ENCODE measurements at regions not wholly inside any gene's neighbourhood (a gene's known extent, or its start where the extent isn't known, plus 50 kb on each side); places are given as distances from the start of the nearest gene placed in this dataset.

- TF ChIP-seq, protein P1, sequence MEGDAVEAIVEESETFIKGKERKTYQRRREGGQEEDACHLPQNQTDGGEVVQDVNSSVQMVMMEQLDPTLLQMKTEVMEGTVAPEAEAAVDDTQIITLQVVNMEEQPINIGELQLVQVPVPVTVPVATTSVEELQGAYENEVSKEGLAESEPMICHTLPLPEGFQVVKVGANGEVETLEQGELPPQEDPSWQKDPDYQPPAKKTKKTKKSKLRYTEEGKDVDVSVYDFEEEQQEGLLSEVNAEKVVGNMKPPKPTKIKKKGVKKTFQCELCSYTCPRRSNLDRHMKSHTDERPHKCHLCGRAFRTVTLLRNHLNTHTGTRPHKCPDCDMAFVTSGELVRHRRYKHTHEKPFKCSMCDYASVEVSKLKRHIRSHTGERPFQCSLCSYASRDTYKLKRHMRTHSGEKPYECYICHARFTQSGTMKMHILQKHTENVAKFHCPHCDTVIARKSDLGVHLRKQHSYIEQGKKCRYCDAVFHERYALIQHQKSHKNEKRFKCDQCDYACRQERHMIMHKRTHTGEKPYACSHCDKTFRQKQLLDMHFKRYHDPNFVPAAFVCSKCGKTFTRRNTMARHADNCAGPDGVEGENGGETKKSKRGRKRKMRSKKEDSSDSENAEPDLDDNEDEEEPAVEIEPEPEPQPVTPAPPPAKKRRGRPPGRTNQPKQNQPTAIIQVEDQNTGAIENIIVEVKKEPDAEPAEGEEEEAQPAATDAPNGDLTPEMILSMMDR (IDR thresholded peaks at IDR 0.05; ENCODE audit: insufficient read depth, low read depth, low read length), result no peak
- Histone ChIP-seq H3K27me3 (ENCODE audit: control insufficient read depth, insufficient read depth, low read length) (no peaks in the 10 kb centered on the region), H3K36me3 (ENCODE audit: control insufficient read depth, insufficient read depth, low read length) (no peaks in the 10 kb centered on the region), H3K4me3 (ENCODE audit: low read depth, low read length) (no peak overlapping the region)
- DNase-seq (ENCODE audit: low read depth), result no peak
- ChIA-PET CTCF (interaction anchor here (0.7 kb wide), 1 partner anchor 224 kb away, joined by 3 read pairs; the partner anchor contains the start of gene ARL4A), POLR2A (no interaction called here)
Measured at GRCh38 chr7:12911053-12911452, 223.6 kb downstream of the ARL4A start.

DNA sequence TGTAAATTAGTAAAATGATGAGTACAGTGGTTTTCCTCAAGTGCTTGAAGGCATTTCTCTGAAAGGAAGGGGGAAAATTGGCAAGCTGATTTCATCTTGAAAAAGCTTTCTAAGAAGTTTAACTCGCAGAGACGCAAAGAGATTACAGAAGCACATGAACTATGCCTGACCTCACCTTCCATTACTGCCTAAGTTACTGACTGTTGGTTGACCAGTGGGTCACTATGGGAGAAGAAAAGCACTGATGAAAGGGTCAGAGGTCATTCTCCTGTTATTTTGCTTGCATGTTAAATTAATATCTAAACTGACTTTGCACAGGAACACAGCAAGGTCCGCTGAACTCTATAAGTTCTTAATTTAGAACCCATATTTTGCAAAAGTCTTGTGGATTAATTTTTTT, 225.6 kb downstream of the ARL4A start:
- ChIA-PET CTCF (no interaction called here), POLR2A (no interaction called here)
- Histone ChIP-seq H3K4me3 (ENCODE audit: low read depth, low read length) (no peak overlapping the region), H3K27me3 (ENCODE audit: control insufficient read depth, insufficient read depth, low read length) (no peaks in the 10 kb centered on the region), H3K36me3 (ENCODE audit: control insufficient read depth, insufficient read depth, low read length) (no peaks in the 10 kb centered on the region)
- TF ChIP-seq, protein P1 (IDR thresholded peaks at IDR 0.05; ENCODE audit: insufficient read depth, low read depth, low read length), result no peak
- no peak for DNase-seq (ENCODE audit: low read depth)

DNA sequence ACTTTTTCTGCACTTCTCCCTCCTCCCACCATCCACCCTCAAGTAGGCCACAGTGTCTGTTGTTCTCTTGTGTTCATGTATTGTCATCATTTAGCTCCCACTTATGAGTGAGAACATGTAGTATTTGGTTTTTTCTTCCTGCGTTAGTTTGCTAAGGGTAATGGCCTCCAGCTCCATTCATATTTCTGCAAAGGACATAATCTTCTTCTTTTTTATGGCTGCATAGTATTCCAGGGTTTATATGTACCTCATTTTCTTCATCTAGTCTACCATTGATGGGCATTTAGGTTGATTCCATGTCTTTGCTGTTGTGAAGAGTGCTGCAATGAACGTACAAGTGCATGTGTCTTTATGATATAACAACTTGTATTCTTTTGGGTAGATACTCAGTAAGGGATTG, 230.4 kb downstream of the ARL4A start:
- no peaks in the 10 kb centered on the region for H3K27me3 ChIP-seq (ENCODE audit: control insufficient read depth, insufficient read depth, low read length)
- ChIA-PET POLR2A (no interaction called here), CTCF (no interaction called here)
- H3K4me3 ChIP-seq (ENCODE audit: low read depth, low read length), result no peak overlapping the region
- H3K36me3 ChIP-seq (ENCODE audit: control insufficient read depth, insufficient read depth, low read length), result no peaks in the 10 kb centered on the region
- TF ChIP-seq, protein P1 (IDR thresholded peaks at IDR 0.05; ENCODE audit: insufficient read depth, low read depth, low read length), result no peak
- no peak for DNase-seq (ENCODE audit: low read depth)

- ChIA-PET CTCF (no interaction called here), POLR2A (interaction anchor here (0.5 kb wide), 1 partner anchor 563 kb away, joined by 5 read pairs; no protein-coding TSS in a partner anchor)
- no peaks in the 10 kb centered on the region for H3K36me3 ChIP-seq (ENCODE audit: control insufficient read depth, insufficient read depth, low read length)
- no peak overlapping the region for H3K4me3 ChIP-seq (ENCODE audit: low read depth, low read length)
- H3K27me3 ChIP-seq (ENCODE audit: control insufficient read depth, insufficient read depth, low read length), result no peaks in the 10 kb centered on the region
- TF ChIP-seq, protein P1 (IDR thresholded peaks at IDR 0.05; ENCODE audit: insufficient read depth, low read depth, low read length), result no peak
- no peak for DNase-seq (ENCODE audit: low read depth)
Measured at GRCh38 chr7:12921751-12922345, 234.4 kb downstream of the ARL4A start.

GRCh38 chr7:12923971-12924370, 236.5 kb downstream of the ARL4A start:
- Histone ChIP-seq H3K4me3 (ENCODE audit: low read depth, low read length) (no peak overlapping the region), H3K36me3 (ENCODE audit: control insufficient read depth, insufficient read depth, low read length) (no peaks in the 10 kb centered on the region), H3K27me3 (ENCODE audit: control insufficient read depth, insufficient read depth, low read length) (no peaks in the 10 kb centered on the region)
- POLR2A ChIA-PET, result no interaction called here
- DNase-seq (ENCODE audit: low read depth), result no peak
- CTCF ChIA-PET, result interaction anchor here (1.4 kb wide), 1 partner anchor 237 kb away, joined by 3 read pairs; no protein-coding TSS in a partner anchor
- TF ChIP-seq, protein P1 (IDR thresholded peaks at IDR 0.05; ENCODE audit: insufficient read depth, low read depth, low read length), result no peak

Data from BJ (cell line).